ENCODE measurements at regions not wholly inside any gene's neighbourhood (a gene's known extent, or its start where the extent isn't known, plus 50 kb on each side); places are given as distances from the start of the nearest gene placed in this dataset.
"Not testable (repeated sequence)": the region's sequence is repeated elsewhere in the genome, so short reads cannot be mapped to it uniquely, and the experiment has no call there.

DNA sequence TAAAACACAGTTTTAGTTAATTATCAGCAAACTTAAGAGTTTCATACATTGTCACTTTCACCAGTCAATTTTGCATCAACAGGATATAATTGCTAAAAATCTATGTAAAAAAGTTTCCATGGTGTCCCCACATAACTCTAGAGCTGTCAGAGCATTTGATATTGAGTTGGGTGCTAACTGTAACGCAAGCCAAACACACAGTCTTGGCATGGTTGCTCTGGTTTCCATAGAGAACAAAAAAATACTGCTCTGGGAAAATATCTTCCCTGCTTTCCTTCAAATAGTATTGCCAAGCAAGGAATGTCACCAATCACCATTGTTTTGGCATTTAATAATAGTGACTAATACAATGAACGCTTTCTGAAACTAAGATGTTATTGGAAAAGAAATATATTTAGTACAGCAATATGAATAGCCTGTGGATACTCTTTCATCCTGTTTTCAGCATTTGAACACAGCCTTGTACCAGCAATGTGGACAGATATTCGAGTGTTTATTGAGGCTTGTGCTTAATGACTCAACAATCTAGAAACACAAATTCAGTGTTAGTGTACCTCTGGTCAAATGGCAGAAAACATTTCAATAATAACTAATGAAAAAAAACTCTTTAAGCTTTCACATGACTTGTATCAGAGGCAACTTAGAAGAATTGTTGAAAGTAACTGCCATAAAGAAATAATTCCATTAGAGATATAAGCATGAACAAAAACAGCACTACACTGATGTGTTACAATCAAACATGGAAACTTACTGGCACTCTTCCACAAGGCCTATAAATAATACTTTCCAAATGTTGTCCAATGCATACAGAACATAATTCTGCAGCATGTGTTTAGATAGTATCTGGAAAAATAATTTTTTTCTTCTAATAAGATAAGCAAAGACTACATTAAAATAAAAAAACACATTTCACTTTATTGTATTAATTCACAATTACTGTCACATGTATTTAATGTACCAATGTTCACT lies 1469.5 kb upstream of the CELF2 start:
- POLR2A ChIA-PET: no interaction called here
- peaks cover 0 to 4% (median 0%) of the 10 kb centered on the region in 3 donors for H3K36me3 Mint-ChIP-seq
- no peak overlapping the region for H3K4me3 Mint-ChIP-seq
- H3K27ac Mint-ChIP-seq: no peak overlapping the region
- no peaks in the 10 kb centered on the region for H3K4me1 Mint-ChIP-seq
- DNase-seq: no peak
- H3K27me3 Mint-ChIP-seq: peaks cover 0 to 25% (median 8%) of the 10 kb centered on the region in 5 donors
- peaks cover 2 to 16% (median 9%) of the 10 kb centered on the region in 9 donors for H3K9me3 Mint-ChIP-seq
- no peak for ATAC-seq

DNA sequence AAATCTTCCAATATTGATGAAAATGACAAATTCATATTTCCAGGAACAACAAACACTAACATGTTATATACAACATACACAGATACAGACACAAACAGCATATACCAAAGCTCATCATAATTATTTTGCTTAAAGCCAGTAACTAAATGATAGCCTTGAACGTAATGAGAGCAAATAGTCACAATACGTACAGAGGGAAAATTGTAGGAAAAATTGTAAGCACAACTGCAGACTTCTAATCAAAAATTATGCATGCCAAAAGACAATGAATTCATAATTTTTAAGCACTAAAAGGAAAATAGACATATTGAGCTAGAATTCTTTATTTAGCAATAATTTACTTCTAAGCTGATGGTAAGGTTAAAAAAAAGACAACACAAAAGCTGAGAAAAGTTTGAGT lies 1466.9 kb upstream of the CELF2 start:
- H3K4me1 Mint-ChIP-seq: no peaks in the 10 kb centered on the region
- H3K27ac Mint-ChIP-seq: no peak overlapping the region
- peaks cover 0 to 4% (median 0%) of the 10 kb centered on the region in 3 donors for H3K36me3 Mint-ChIP-seq
- DNase-seq (no peak), ATAC-seq (no peak)
- POLR2A ChIA-PET: no interaction called here
- H3K4me3 Mint-ChIP-seq: no peak overlapping the region
- peaks cover 0 to 17% (median 5%) of the 10 kb centered on the region in 5 donors for H3K27me3 Mint-ChIP-seq
- H3K9me3 Mint-ChIP-seq: peaks cover 0 to 15% (median 6%) of the 10 kb centered on the region in 9 donors

DNA sequence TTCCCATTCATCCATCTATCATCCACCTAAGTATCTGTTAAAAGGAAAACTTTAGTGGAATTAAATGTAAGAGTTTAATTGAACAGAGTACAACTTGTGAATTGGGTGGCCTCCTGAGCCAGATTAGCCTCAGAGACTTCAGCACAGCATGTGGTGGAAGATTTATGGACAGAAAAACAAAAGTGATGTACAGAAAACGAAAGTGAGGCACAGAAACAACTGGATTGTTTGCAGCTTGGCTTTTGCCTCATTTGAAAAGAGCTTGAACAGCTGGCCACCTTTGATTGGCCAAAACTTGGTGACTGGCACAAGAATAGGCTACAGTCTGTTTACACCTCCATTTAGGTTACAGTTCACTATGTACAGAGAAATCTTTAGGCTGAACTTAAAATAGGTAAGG lies 1463.4 kb upstream of the CELF2 start:
- Mint-ChIP-seq H3K27ac (no peak overlapping the region), H3K9me3 (peaks cover 0 to 11% (median 6%) of the 10 kb centered on the region in 9 donors), H3K4me3 (no peak overlapping the region), H3K36me3 (peaks cover 0 to 4% (median 0%) of the 10 kb centered on the region in 3 donors), H3K4me1 (no peaks in the 10 kb centered on the region), H3K27me3 (peaks cover 0 to 15% (median 1%) of the 10 kb centered on the region in 5 donors)
- POLR2A ChIA-PET: no interaction called here
- no peak for ATAC-seq
- DNase-seq: no peak

DNA sequence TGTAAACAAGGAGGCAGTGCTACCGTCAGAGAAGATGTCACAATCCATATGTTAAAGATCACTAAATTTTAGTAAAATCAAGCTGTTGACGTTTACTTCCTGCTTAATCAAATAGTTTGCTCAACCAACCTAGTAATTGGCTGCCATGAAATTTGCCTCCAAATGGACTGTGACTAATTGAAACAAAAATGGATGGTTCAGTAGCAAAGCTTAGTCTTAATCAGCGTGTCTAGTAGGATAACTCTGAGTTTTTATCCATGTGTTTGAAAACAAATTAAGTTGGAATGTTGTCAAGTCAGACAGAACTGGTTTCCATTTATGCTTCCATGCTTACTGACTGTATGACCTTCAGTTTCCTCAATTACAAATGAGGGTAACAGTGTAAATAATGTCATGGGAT lies 1456.7 kb upstream of the CELF2 start:
- DNase-seq (no peak), ATAC-seq (no peak)
- POLR2A ChIA-PET: no interaction called here
- no peaks in the 10 kb centered on the region for H3K27me3 Mint-ChIP-seq
- H3K4me1 Mint-ChIP-seq: no peaks in the 10 kb centered on the region
- no peak overlapping the region for H3K4me3 Mint-ChIP-seq
- no peak overlapping the region for H3K27ac Mint-ChIP-seq
- no peaks in the 10 kb centered on the region for H3K36me3 Mint-ChIP-seq
- H3K9me3 Mint-ChIP-seq: no peaks in the 10 kb centered on the region

DNA sequence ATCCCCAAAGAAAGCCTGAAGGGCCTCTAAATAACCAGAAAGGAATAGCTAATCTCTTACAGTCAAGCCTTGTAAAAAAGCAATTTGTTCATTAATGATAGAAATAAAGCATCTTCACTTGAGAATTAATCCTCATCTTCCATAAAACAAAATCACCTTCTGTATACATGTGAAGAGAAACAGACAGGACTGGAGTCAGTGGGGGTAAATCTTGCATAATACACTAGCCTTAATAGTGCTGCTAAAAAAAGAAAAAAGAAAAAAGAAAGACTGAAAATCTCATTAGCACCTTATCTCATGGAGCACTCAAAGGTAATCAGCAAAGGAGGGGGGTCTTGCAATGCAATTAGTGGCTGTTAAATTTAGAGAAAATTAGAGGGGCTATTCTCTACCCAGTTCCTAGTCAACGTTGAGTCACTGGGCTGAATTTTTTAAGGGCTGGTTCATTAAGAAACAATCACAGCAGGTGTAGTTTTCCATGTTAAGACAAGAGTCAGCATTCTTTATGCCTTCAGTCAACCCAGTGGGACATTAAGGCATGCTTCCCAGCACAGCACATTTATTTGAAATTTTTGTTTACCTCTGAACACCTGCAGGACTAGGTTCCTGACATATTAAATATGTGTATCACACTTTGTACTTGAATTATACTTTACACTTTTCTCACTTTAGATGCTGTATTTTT lies 1455.7 kb upstream of the CELF2 start:
- no peaks in the 10 kb centered on the region for H3K27me3 Mint-ChIP-seq
- H3K27ac Mint-ChIP-seq: no peak overlapping the region
- POLR2A ChIA-PET: no interaction called here
- H3K4me1 Mint-ChIP-seq: no peaks in the 10 kb centered on the region
- H3K9me3 Mint-ChIP-seq: no peaks in the 10 kb centered on the region
- H3K4me3 Mint-ChIP-seq: no peak overlapping the region
- DNase-seq: no peak
- ATAC-seq: no peak
- H3K36me3 Mint-ChIP-seq: no peaks in the 10 kb centered on the region

DNA sequence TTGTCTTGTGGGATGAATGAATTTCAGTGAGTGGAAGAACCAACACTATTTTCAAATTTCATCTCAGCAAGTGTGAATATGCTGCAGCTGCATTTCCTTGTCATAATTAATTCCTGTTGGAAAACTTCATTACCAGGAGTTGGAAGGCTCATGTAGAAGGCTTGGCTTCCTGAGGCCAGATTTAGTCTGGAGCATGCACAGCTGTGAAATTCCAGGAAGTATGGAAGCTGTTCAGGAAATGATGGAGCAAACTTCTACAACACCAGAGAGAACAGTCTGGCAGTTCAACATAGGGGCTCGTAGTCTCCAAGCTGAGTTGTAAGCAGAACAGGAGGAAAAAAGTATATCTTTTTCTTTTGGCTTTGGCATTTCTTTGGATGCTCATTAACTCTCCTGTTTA lies 1439.9 kb upstream of the CELF2 start:
- H3K4me3 Mint-ChIP-seq: no peak overlapping the region
- ATAC-seq: no peak
- H3K9me3 Mint-ChIP-seq: peaks cover 0 to under 1% (median 0%) of the 10 kb centered on the region in 9 donors
- H3K4me1 Mint-ChIP-seq: no peaks in the 10 kb centered on the region
- no peaks in the 10 kb centered on the region for H3K36me3 Mint-ChIP-seq
- DNase-seq: no peak
- no peak overlapping the region for H3K27ac Mint-ChIP-seq
- POLR2A ChIA-PET: no interaction called here
- H3K27me3 Mint-ChIP-seq: peaks cover 3 to 17% (median 8%) of the 10 kb centered on the region in 5 donors

DNA sequence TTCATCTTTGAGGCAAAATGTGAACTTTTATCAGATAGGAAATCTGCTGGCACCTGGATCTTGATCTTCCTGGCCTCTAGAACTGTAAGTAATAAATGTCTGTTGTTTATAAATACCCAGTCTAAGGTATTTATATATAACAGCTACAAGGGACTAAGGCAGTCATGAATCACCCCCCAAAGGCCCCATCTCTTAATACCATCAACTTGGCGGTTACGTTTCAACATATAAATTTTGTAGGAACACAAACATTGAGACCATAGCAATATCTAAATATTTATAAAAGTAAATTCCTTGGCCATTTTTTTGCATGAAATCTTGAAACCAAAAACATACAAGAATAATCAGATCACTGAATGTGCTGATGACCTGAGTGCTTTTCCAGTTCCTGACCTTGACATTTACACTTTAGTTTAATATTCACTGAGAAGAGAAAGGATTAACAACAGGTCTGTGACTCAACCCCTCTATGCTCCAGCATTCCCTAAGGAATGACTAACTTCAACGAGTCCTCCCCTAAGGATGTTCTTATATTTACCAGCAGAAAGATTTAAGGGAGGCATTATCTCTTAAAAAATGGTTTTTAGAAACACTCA lies 1438.5 kb upstream of the CELF2 start:
- DNase-seq: no peak
- POLR2A ChIA-PET: no interaction called here
- no peaks in the 10 kb centered on the region for H3K4me1 Mint-ChIP-seq
- ATAC-seq: no peak
- H3K27me3 Mint-ChIP-seq: peaks cover 0 to 4% (median under 1%) of the 10 kb centered on the region in 5 donors
- H3K36me3 Mint-ChIP-seq: no peaks in the 10 kb centered on the region
- H3K9me3 Mint-ChIP-seq: peaks cover 0 to 2% (median 0%) of the 10 kb centered on the region in 9 donors
- H3K27ac Mint-ChIP-seq: no peak overlapping the region
- no peak overlapping the region for H3K4me3 Mint-ChIP-seq

DNA sequence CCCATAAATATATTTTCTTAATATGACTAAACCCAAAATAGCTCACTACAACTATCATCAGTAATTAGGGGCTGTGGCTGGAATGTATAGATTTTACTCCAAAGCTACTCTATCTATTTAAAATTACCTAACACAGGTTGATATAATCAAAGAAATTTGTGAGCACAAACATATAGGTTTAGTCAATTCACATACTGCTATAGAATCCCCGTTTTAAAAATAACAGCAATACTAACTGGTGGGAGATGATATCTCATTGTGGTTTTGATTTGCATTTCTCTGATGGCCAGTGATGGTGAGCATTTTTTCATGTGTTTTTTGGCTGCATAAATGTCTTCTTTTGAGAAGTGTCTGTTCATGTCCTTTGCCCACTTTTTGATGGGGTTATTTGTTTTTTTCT lies 1434.9 kb upstream of the CELF2 start:
- POLR2A ChIA-PET: not testable (repeated sequence)

DNA sequence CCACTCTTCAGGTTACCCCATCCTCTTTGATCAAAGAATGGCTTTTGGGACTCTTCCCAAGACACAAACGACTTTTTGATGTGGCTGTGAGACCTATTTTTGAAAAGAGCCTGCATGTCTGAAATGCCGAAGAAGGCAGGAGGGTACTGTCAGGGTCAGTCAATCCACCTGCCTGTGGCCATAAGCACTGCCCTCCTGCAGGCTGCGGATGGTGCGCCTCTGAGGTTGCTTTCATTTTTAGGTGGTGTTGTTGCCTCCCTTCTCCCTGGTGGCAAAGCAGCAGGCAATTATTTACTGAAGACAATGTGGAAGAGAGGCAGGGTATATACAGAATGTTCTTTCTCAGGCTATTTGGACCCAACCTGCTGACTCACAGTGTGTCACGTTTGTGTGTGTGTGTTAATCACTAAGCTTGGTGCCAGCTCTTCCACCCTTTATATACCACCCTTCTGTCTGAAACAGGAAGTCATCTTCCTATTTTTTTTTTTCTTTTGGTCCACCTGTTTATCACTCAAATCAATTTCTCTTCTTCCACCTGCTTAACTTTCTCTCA lies 1421.2 kb upstream of the CELF2 start:
- no peak for DNase-seq
- POLR2A ChIA-PET: interaction anchor here (0.7 kb wide), 1 partner anchor 42 kb away, joined by 3 read pairs; no protein-coding TSS in a partner anchor
- H3K9me3 Mint-ChIP-seq: peaks cover 0 to 2% (median 0%) of the 10 kb centered on the region in 9 donors
- H3K27ac Mint-ChIP-seq: no peak overlapping the region
- peaks cover 0 to 8% (median 3%) of the 10 kb centered on the region in 5 donors for H3K27me3 Mint-ChIP-seq
- no peaks in the 10 kb centered on the region for H3K36me3 Mint-ChIP-seq
- no peaks in the 10 kb centered on the region for H3K4me1 Mint-ChIP-seq
- ATAC-seq: no peak
- H3K4me3 Mint-ChIP-seq: no peak overlapping the region

More for the DNA sequence above, 1434.9 kb upstream of the CELF2 start:
- H3K27me3 Mint-ChIP-seq, ATAC-seq, H3K9me3 Mint-ChIP-seq, H3K4me1 Mint-ChIP-seq, H3K27ac Mint-ChIP-seq, DNase-seq, H3K4me3 Mint-ChIP-seq, H3K36me3 Mint-ChIP-seq: not testable (repeated sequence)

DNA sequence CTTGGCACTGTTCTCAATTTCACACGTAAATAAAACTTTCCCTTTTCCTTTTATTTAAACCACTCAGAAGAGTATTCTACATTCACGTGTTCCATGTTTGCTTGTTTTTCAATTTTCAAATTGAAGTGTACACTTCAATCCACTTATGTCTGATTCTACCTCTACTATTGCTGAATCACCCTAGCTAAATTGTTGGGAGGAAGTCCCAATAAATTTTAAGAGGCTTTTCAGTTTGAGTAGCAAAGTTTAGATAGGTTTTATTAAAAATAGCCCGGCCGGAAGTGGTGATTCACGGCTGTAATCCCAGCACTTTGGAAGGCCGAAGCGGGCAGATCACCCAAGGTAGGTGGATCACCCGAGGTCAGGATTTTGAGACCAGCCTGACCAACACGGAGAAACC lies 1414.7 kb upstream of the CELF2 start:
- H3K4me1 Mint-ChIP-seq: no peaks in the 10 kb centered on the region
- peaks cover 0 to 13% (median 6%) of the 10 kb centered on the region in 5 donors for H3K27me3 Mint-ChIP-seq
- no peaks in the 10 kb centered on the region for H3K36me3 Mint-ChIP-seq
- H3K27ac Mint-ChIP-seq: no peak overlapping the region
- POLR2A ChIA-PET: no interaction called here
- H3K9me3 Mint-ChIP-seq: peaks cover 0 to 6% (median 0%) of the 10 kb centered on the region in 9 donors
- no peak for DNase-seq
- ATAC-seq: no peak
- H3K4me3 Mint-ChIP-seq: no peak overlapping the region

DNA sequence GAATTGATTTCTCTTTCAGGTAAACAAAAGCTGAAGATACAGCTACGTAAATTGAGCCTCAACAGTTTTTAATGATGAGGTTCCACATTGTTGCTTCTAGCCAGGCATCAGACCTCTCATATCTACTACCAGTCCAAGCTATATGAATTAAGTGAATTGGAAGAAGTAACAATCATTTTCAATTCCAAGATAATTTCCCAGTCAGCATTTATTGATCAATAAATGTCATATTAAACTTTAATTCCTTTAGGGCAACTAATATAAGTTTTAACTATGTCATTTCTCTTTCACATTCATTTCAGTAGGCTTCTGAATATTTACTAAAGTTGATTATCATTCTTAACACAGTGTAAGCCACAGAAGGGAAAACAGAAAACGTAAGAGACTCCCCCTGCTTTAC lies 1413.7 kb upstream of the CELF2 start:
- POLR2A ChIA-PET: no interaction called here
- DNase-seq: no peak
- Mint-ChIP-seq H3K4me1 (no peaks in the 10 kb centered on the region), H3K27me3 (peaks cover 0 to 13% (median 4%) of the 10 kb centered on the region in 5 donors), H3K9me3 (peaks cover 0 to 6% (median 0%) of the 10 kb centered on the region in 9 donors), H3K4me3 (no peak overlapping the region), H3K27ac (no peak overlapping the region), H3K36me3 (no peaks in the 10 kb centered on the region)
- no peak for ATAC-seq

DNA sequence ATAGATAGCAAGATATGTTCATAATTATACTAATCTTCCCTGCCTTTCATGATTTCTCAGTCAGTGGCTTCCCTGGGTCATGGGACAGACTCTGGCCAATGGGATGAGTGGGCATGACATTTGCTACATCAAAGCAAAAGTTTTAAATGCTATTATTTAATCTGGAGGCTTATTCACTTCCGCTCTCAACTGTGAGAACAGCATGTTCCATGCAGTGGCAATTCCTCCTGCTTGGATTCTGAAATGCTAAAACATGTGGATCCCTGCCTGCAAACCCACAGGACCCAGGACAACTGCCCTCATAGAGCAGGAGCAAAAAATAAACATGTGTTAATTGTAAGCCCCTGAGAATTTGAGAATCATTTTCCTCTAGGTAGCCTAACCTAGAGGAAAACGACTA lies 1412.4 kb upstream of the CELF2 start:
- H3K27me3 Mint-ChIP-seq: peaks cover 0 to 13% (median 4%) of the 10 kb centered on the region in 5 donors
- H3K36me3 Mint-ChIP-seq: no peaks in the 10 kb centered on the region
- peak overlapping the region in 1 of 10 donors; percentile 18 for H3K27ac Mint-ChIP-seq
- ATAC-seq (no peak), DNase-seq (no peak)
- no peak overlapping the region for H3K4me3 Mint-ChIP-seq
- POLR2A ChIA-PET: no interaction called here
- H3K4me1 Mint-ChIP-seq: no peaks in the 10 kb centered on the region
- H3K9me3 Mint-ChIP-seq: peaks cover 0 to 6% (median 0%) of the 10 kb centered on the region in 9 donors

DNA sequence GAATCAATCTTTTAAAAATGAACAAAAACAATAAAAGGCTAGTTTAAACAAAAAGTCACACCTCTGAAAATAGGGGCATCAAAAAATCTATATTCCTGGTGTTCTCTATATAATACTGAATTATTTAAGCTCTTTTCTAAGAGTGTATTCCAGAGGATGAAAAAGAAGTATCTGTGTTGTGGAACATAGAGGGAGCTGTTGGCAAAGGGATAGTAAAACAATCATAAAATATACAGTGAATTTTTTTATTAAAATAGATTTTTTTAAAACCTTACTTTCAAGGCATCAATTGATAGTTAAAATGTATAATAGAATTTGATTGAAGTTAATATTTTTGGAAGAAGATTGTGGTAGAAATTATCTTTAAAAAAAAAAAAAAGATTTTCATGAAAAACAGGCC lies 1409.1 kb upstream of the CELF2 start:
- Mint-ChIP-seq H3K4me3 (no peak overlapping the region), H3K9me3 (peaks cover 0 to 4% (median 0%) of the 10 kb centered on the region in 9 donors), H3K36me3 (no peaks in the 10 kb centered on the region), H3K27me3 (peaks cover 0 to 13% (median 6%) of the 10 kb centered on the region in 5 donors), H3K27ac (no peak overlapping the region), H3K4me1 (no peaks in the 10 kb centered on the region)
- ATAC-seq (no peak), DNase-seq (no peak)
- POLR2A ChIA-PET: no interaction called here

Data from naive thymus-derived CD8-positive, alpha-beta T cell (primary cell).